T47D (cell line): ENCODE measurements at regions not wholly inside any gene's neighbourhood (a gene's known extent, or its start where the extent isn't known, plus 50 kb on each side); places are given as distances from the start of the nearest gene placed in this dataset.

Experiments used
- DNase-seq, 2 experiments: peaks; one replicate each; pipeline versions ENCODE4 v3.0.0 to v3.0.0-alpha.2; 2011 to 2012; ENCODE audit warnings: low read depth in 1 of 2, low spot score in 1 of 2
- JUND ChIP-seq: IDR thresholded peaks from 2 replicates; pipeline ENCODE4 v1.6.1; 2012; ENCODE audit warnings: low read depth
- in situ Hi-C: cut with HindIII; loops from 2 replicates; pipeline ENCODE4 v1.10.0; 2016; ENCODE audit warnings: low sequenced_read_pairs, low pct_unique_long_range_greater_than_20kb

- DNase-seq = peak in 1 of 2 experiments; percentile 4
- TF ChIP-seq JUND = no peak
- in situ Hi-C loops = no loop called here
Measured at GRCh38 chr1:82858031-82858430, 1057.3 kb downstream of the ADGRL2 start.

GRCh38 chr1:82849460-82849859 lies 1048.7 kb downstream of the ADGRL2 start:
- TF ChIP-seq JUND = no peak
- no peak for DNase-seq
- in situ Hi-C loops = no loop called here

- in situ Hi-C loops = no loop called here
- no peak for TF ChIP-seq JUND
- no peak for DNase-seq
Measured at GRCh38 chr1:82848043-82848442, 1047.3 kb downstream of the ADGRL2 start.

GRCh38 chr1:82845866-82846265 lies 1045.1 kb downstream of the ADGRL2 start:
- TF ChIP-seq JUND = no peak
- in situ Hi-C loops = no loop called here
- no peak for DNase-seq

GRCh38 chr1:82844911-82845827 lies 1044.4 kb downstream of the ADGRL2 start:
- no peak for TF ChIP-seq JUND
- DNase-seq = no peak
- in situ Hi-C loops = no loop called here

- DNase-seq = no peak
- TF ChIP-seq JUND = no peak
- in situ Hi-C loops = no loop called here
Measured at GRCh38 chr1:82844447-82844846, 1043.7 kb downstream of the ADGRL2 start.

- DNase-seq = no peak
- in situ Hi-C loops = no loop called here
- no peak for TF ChIP-seq JUND
Measured at GRCh38 chr1:82843876-82844275, 1043.1 kb downstream of the ADGRL2 start.

- no peak for DNase-seq
- in situ Hi-C loops = no loop called here
- TF ChIP-seq JUND = no peak
Measured at GRCh38 chr1:82840192-82840591, 1039.5 kb downstream of the ADGRL2 start.

GRCh38 chr1:82837766-82838465 lies 1037.2 kb downstream of the ADGRL2 start:
- in situ Hi-C loops = no loop called here
- no peak for DNase-seq
- no peak for TF ChIP-seq JUND

GRCh38 chr1:82836973-82837680 lies 1036.4 kb downstream of the ADGRL2 start:
- no peak for DNase-seq
- no peak for TF ChIP-seq JUND
- in situ Hi-C loops = no loop called here

GRCh38 chr1:82836213-82836972 lies 1035.7 kb downstream of the ADGRL2 start:
- no peak for TF ChIP-seq JUND
- in situ Hi-C loops = no loop called here

More at GRCh38 chr1:82836213-82836972, 1035.7 kb downstream of the ADGRL2 start:
- no peak for DNase-seq
